Fibroblast of villous mesenchyme (primary cell): ENCODE measurements at regions not wholly inside any gene's neighbourhood (a gene's known extent, or its start where the extent isn't known, plus 50 kb on each side); places are given as distances from the start of the nearest gene placed in this dataset.
A peak's percentile ranks its signal among the peaks of the same experiment; 100 is the strongest.

Experiments
- DNase-seq: peaks from one replicate; pipeline ENCODE4 v3.0.0-alpha.2; 2010; ENCODE audit warnings: low read depth
- H3K4me3 ChIP-seq: 2 replicates; pipeline ENCODE4 v1.5.1; 2011; ENCODE audit warnings: low read depth, mild to moderate bottlenecking, low read length
- CTCF ChIP-seq: IDR thresholded peaks from 2 replicates; pipeline ENCODE4 v1.5.1; 2012; ENCODE audit warnings: low read depth, mild to moderate bottlenecking, low read length; ENCODE audit not compliant: insufficient read depth

DNA sequence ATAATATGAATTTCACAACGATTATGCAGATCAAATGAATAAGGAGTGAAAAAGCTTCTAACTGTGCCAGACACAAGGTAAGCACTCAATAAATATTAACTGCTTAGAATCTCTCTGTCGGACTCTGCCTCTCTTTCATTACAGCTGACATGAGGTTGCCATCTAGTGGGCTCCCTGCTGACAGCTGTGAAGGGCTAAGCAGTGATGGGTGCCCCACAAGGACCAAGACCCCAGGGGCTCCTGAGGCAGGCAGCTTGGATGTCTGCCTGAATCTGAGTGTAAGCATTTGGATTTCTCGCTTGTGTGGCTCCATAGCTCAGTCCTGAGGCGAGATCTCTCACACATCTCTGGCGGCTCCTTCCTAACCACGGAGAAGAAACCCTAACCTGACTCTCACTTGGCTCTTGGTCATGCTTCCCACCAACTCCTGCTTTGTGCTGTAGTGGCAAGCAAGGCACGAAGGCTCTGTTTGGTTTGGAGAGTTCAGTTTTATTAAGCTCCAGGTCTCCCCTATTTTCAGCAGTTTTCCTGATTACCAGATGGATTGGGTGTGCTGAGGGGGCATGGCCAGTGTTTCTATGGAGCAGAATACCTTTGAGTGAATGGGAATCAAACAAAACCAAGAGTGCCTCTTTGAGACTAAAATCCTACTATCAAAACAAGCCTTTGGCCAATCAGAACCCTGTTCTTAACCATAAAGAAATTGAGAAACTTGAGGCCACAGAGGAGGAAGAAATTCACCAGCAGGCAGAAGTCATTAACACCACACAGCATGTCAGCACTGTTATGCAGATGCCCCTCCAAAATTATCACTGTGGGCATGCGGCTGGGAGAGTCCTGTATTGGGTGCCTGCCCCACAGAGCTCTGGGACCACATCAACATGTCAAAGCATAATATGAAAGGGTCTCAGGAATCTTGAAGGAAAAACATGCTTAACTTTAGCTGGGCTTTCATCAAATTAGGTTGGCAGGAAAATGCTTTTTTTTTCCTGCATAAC, 152.8 kb upstream of the NTM start:
- no peak for DNase-seq

GRCh38 chr11:131218542-131218941, 151.9 kb upstream of the NTM start:
- no peak for DNase-seq
- TF ChIP-seq CTCF, result no peak
- H3K4me3 ChIP-seq, result no peak overlapping the region

More for the DNA sequence above, 152.8 kb upstream of the NTM start:
- peak; percentile 23 for TF ChIP-seq CTCF
- no peak overlapping the region for H3K4me3 ChIP-seq

- DNase-seq, result no peak
- no peak overlapping the region for H3K4me3 ChIP-seq
- TF ChIP-seq CTCF, result no peak
These were observed 150.8 kb upstream of the NTM start for GRCh38 chr11:131219646-131220045.

DNA sequence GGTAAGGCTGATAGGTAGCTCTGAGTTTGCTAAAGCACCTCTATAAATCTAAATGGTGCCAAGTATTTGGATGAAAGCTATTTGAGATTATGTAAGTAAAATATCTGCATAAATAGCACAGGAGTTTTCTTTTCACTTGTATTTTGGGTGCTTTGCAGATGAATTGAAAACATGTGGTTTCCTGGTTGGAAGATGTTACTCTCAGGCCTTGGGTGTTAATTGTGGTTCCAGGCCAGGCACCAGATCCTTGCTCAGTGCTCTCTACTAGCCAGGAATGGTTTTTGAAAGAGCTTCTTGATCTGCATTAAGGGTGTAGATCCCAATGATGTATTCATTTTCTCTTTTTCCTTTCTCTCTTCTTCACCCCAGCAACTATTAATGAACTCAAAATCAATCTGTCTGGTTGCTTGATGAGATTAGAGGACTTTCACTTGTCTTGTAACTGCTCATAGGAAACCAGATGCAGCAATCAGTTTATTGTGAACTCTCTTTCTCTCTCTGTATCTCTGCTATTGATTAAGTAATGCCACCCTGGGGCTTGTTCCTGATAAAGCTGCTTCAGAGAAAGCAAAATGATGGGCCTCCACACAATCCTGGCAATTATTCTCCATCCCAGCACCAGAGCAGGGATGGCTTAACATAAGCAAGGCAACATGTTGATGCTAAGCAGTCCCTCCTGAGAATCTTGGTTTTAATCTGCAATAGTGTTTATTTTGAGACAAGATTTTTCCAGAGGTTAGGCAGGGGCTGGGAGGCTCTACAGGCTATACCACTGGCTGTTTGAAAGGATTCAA, 147.0 kb upstream of the NTM start:
- H3K4me3 ChIP-seq, result no peak overlapping the region
- DNase-seq, result no peak
- TF ChIP-seq CTCF, result no peak

DNA sequence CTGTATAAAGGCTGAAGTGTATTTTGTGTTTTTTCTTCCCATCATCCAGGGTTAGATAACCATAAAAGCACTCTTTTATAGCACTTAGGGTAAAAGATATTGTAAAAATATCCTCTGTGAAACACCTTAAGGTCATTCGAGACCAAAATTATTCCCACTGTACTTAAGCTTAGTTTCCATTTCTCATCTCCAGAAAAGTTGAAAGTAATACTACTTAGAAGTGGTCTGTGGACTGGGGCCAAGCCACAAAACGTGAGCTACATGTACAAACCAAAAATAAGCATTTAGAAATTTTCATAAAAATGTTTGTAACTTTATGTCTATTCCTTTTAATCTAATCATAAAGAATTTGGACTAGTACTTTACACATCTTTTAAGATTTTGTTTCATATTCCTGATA, 142.0 kb upstream of the NTM start:
- TF ChIP-seq CTCF, result no peak
- H3K4me3 ChIP-seq, result no peak overlapping the region
- DNase-seq, result no peak

DNA sequence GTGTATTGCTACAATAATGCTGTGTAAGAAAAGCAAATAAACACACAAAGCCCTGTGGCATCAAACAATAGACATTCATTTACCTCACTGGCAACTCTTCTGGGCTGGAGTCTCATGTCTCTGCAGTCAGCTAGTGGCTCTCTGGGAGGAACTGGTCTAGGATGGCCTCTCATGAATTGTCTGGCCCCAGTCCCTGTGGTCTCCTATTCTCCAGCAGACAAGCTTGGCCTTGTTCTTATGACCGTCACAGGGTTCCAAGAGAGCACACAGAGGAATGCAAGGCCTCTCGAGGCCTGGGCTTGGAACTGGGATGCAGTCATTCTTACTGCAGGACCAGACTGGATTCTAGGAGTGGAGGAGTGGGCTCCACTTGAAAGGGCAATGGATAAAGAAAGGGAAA, 141.2 kb upstream of the NTM start:
- no peak for TF ChIP-seq CTCF
- no peak for DNase-seq
- no peak overlapping the region for H3K4me3 ChIP-seq
